ENCODE measurements at regions not wholly inside any gene's neighbourhood (a gene's known extent, or its start where the extent isn't known, plus 50 kb on each side); places are given as distances from the start of the nearest gene placed in this dataset.
"Not testable (repeated sequence)": the region's sequence is repeated elsewhere in the genome, so short reads cannot be mapped to it uniquely, and the experiment has no call there.

DNA sequence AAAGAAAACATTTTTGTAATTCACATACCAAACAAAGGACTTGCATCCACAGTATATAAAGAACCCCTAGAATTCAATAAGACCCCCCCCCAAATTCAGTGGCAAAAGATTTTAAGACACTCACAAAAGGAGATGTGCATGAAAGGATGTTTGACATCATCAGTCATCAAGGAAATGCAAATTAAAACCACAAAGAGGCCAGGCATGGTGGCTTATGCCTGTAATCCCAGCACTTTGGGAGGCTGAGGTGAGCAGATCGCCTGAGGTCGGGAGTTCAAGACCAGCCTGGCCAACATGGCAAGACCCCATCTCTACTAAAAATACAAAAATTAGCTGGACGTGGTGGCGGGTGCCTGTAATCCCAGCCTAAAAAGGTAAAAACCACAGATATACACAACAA is 61.3 kb downstream of the AIPL1 start:
- H3K27me3 Mint-ChIP-seq (ENCODE audit: unreplicated experiment); DNase-seq; H3K9me3 Mint-ChIP-seq (ENCODE audit: unreplicated experiment); H3K27ac Mint-ChIP-seq (ENCODE audit: unreplicated experiment); H3K4me3 Mint-ChIP-seq (ENCODE audit: unreplicated experiment); H3K4me1 Mint-ChIP-seq (ENCODE audit: low read depth, unreplicated experiment); H3K36me3 Mint-ChIP-seq (ENCODE audit: unreplicated experiment): not testable (repeated sequence)

DNA sequence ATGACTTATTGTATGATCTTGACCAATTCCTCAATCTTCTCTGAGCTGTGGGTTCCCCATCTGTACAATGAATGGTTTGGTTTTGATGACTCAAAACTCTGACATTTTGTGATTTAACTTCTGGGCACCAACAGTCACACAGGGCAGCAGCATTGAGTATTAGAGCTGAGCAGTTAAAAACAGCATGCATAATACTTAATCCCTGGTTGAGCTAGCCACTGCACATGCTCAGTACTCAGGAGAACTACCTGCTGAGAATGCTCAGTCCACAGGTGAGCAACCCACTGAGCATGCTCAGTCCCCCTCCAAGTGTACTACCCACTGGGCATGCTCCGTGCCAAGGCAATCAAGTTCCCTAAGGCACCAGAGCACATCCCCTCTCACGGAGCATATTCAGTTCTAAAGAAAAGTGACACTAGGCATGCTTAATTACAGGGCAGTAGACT is 68.7 kb downstream of the AIPL1 start:
- Mint-ChIP-seq H3K4me3 (ENCODE audit: unreplicated experiment) (no peak overlapping the region), H3K4me1 (ENCODE audit: low read depth, unreplicated experiment) (no peaks in the 10 kb centered on the region), H3K27ac (ENCODE audit: unreplicated experiment) (no peak overlapping the region), H3K27me3 (ENCODE audit: unreplicated experiment) (no peaks in the 10 kb centered on the region), H3K36me3 (ENCODE audit: unreplicated experiment) (no peaks in the 10 kb centered on the region), H3K9me3 (ENCODE audit: unreplicated experiment) (no peaks in the 10 kb centered on the region)
- TF ChIP-seq, protein P1, sequence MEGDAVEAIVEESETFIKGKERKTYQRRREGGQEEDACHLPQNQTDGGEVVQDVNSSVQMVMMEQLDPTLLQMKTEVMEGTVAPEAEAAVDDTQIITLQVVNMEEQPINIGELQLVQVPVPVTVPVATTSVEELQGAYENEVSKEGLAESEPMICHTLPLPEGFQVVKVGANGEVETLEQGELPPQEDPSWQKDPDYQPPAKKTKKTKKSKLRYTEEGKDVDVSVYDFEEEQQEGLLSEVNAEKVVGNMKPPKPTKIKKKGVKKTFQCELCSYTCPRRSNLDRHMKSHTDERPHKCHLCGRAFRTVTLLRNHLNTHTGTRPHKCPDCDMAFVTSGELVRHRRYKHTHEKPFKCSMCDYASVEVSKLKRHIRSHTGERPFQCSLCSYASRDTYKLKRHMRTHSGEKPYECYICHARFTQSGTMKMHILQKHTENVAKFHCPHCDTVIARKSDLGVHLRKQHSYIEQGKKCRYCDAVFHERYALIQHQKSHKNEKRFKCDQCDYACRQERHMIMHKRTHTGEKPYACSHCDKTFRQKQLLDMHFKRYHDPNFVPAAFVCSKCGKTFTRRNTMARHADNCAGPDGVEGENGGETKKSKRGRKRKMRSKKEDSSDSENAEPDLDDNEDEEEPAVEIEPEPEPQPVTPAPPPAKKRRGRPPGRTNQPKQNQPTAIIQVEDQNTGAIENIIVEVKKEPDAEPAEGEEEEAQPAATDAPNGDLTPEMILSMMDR (IDR thresholded peaks at IDR 0.05; ENCODE audit: partially characterized antibody, unreplicated experiment), result no peak
- DNase-seq, result no peak

DNA sequence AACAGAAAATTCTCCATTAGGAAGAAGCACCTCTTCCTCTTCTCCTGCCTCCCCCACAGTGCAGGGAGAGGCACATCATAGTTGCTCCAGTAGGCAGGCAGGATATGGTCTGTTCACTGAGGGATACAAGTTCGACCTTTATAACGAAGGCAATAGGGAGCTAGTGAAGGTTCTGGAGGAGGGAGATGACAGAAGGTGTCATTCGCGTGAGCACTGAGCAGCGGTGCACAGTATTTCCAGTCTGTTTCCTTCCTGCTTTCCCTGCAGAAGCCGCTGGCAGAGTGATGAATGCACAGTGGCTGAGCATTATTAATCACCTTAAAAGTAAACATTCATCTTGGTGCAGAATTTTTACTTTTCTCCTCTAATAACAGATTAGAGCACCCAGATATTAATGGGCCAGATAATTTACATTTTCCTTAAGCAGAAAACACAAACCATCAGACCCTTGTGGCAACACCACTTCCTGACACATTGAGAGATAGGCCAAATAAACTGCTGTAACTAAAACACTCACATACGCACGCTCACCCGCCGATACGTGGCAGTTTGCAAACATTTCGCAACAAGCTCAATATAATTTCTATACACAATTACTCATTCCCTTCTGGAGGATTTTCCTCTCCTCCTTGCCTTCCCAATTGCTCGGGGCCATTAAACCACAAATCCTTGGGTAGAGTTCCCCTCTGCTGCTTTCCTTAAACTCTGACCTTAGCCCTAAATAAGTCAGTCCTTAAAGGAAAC is 69.5 kb downstream of the AIPL1 start:
- Mint-ChIP-seq H3K4me3 (ENCODE audit: unreplicated experiment) (no peak overlapping the region), H3K27ac (ENCODE audit: unreplicated experiment) (no peak overlapping the region), H3K4me1 (ENCODE audit: low read depth, unreplicated experiment) (no peaks in the 10 kb centered on the region), H3K36me3 (ENCODE audit: unreplicated experiment) (no peaks in the 10 kb centered on the region), H3K9me3 (ENCODE audit: unreplicated experiment) (no peaks in the 10 kb centered on the region), H3K27me3 (ENCODE audit: unreplicated experiment) (no peaks in the 10 kb centered on the region)
- no peak for DNase-seq
- TF ChIP-seq, protein P1 (IDR thresholded peaks at IDR 0.05; ENCODE audit: partially characterized antibody, unreplicated experiment), result no peak

DNA sequence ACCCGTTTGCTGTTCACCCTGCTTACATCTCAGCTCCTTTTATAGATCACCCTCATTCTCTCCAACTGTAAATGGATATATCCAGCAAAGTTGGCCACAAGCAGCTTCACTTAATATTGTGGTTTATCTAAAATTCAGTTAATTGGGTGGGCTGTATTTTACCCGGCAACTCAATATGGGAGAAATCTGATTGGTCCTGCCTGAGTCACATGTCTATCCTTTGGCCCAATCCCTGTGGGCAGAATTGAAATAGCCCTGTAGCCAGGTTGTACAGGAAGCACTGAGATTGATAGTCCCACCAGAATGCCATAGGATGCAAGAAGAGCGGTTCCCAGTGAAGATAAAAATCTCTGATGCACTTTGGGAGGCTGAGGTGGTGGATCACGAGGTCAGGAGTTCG is 73.2 kb downstream of the AIPL1 start:
- no peaks in the 10 kb centered on the region for H3K36me3 Mint-ChIP-seq (ENCODE audit: unreplicated experiment)
- peaks cover 1% of the 10 kb centered on the region for H3K4me1 Mint-ChIP-seq (ENCODE audit: low read depth, unreplicated experiment)
- no peak for DNase-seq

DNA sequence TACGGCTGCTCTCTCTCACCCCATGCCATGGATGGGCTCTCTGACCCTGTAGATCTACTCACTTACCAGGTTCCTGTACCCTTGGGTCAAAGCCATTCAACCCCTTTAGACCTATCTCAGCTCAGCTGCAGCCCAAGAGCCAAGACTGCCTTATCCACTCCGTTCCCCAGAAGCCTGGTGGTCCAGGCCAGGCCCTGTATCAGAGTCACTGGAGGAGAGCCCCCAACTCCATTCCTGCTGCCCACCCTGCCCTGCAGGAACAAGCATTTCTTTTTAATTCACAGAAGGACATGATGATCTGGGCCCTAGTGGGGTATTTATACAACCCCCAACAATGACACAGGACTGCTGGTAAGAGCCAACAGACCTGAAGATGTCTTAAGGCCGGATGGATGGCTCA is 76.8 kb downstream of the AIPL1 start:
- H3K4me3 Mint-ChIP-seq (ENCODE audit: unreplicated experiment), result no peak overlapping the region
- no peaks in the 10 kb centered on the region for H3K36me3 Mint-ChIP-seq (ENCODE audit: unreplicated experiment)
- no peaks in the 10 kb centered on the region for H3K27me3 Mint-ChIP-seq (ENCODE audit: unreplicated experiment)
- H3K9me3 Mint-ChIP-seq (ENCODE audit: unreplicated experiment), result peaks cover 4% of the 10 kb centered on the region
- peaks cover 6% of the 10 kb centered on the region for H3K4me1 Mint-ChIP-seq (ENCODE audit: low read depth, unreplicated experiment)
- TF ChIP-seq, protein P1 (IDR thresholded peaks at IDR 0.05; ENCODE audit: partially characterized antibody, unreplicated experiment), result no peak
- DNase-seq, result no peak
- H3K27ac Mint-ChIP-seq (ENCODE audit: unreplicated experiment), result no peak overlapping the region

More for the DNA sequence above, 73.2 kb downstream of the AIPL1 start:
- Mint-ChIP-seq H3K4me3 (ENCODE audit: unreplicated experiment) (no peak overlapping the region), H3K27me3 (ENCODE audit: unreplicated experiment) (no peaks in the 10 kb centered on the region), H3K27ac (ENCODE audit: unreplicated experiment) (no peak overlapping the region), H3K9me3 (ENCODE audit: unreplicated experiment) (no peaks in the 10 kb centered on the region)
- TF ChIP-seq, protein P1 (IDR thresholded peaks at IDR 0.05; ENCODE audit: partially characterized antibody, unreplicated experiment), result no peak
